BJ (cell line): ENCODE measurements at regions not wholly inside any gene's neighbourhood (a gene's known extent, or its start where the extent isn't known, plus 50 kb on each side); places are given as distances from the start of the nearest gene placed in this dataset.

ENCODE experiments used
- CTCF ChIA-PET: fragments of 350-600 bp; formaldehyde crosslinking; extraction: SDS; loops from one replicate; lab custom pipeline; 2021; ENCODE audit warnings: antibody characterized with exemption, inconsistent platforms; lab: Yijun Ruan, JAX
- POLR2A ChIA-PET: fragments of 300-600 bp; sonication (Branson Sonifier 250); formaldehyde crosslinking; extraction: SDS; loops from one replicate; lab custom pipeline; 2021; ENCODE audit warnings: antibody characterized with exemption; lab: Charles Lee
- DNase-seq: peaks from one replicate; pipeline ENCODE4 v3.0.0-alpha.2; 2011; ENCODE audit warnings: low read depth
- H3K27me3 ChIP-seq: 2 replicates; pipeline ENCODE4 v1.6.0; 2011; ENCODE audit warnings: low read length; ENCODE audit not compliant: control insufficient read depth, insufficient read depth
- H3K36me3 ChIP-seq: 2 replicates; pipeline ENCODE4 v1.5.1; 2011; ENCODE audit warnings: low read length; ENCODE audit not compliant: control insufficient read depth, insufficient read depth
- H3K4me3 ChIP-seq: 2 replicates; pipeline ENCODE4 v1.5.1; 2011; ENCODE audit warnings: low read depth, mild to moderate bottlenecking, control low read depth, low read length
- CTCF ChIP-seq: IDR thresholded peaks from 2 replicates; pipeline ENCODE4 v1.5.1; 2011; ENCODE audit warnings: low read depth, mild to moderate bottlenecking, control low read depth, inconsistent platforms, low read length, moderate library complexity; ENCODE audit not compliant: insufficient read depth

GRCh38 chr3:197375001-197375441 is 76.6 kb upstream of the DLG1 start:
- CTCF ChIA-PET, result interaction anchor here (0.7 kb wide), 1 partner anchor 118 kb away, joined by 4 read pairs; no protein-coding TSS in a partner anchor

GRCh38 chr3:197373096-197373495 is 74.7 kb upstream of the DLG1 start:
- CTCF ChIA-PET, result interaction anchor here (0.7 kb wide), 1 partner anchor 226 kb away, joined by 3 read pairs; no protein-coding TSS in a partner anchor
- no peak overlapping the region for H3K4me3 ChIP-seq
- TF ChIP-seq CTCF, result no peak
- POLR2A ChIA-PET, result no interaction called here
- H3K36me3 ChIP-seq, result no peaks in the 10 kb centered on the region
- DNase-seq, result no peak
- no peaks in the 10 kb centered on the region for H3K27me3 ChIP-seq

More at GRCh38 chr3:197375001-197375441, 76.6 kb upstream of the DLG1 start:
- no peak for DNase-seq
- H3K4me3 ChIP-seq, result no peak overlapping the region
- TF ChIP-seq CTCF, result no peak
- POLR2A ChIA-PET, result no interaction called here
- H3K27me3 ChIP-seq, result no peaks in the 10 kb centered on the region
- no peaks in the 10 kb centered on the region for H3K36me3 ChIP-seq

GRCh38 chr3:197372047-197372661 is 73.7 kb upstream of the DLG1 start:
- H3K27me3 ChIP-seq, result no peaks in the 10 kb centered on the region
- peak; percentile 88 for DNase-seq
- ChIA-PET CTCF (interaction anchor here (0.9 to 1.9 kb wide), 3 partner anchors 74 to 148 kb away, joined by 3 to 4 read pairs (median 4); no protein-coding TSS in a partner anchor), POLR2A (interaction anchor here (0.6 to 0.7 kb wide), 2 partner anchors 18 to 86 kb away, joined by 3 to 9 read pairs; no protein-coding TSS in a partner anchor)
- no peak overlapping the region for H3K4me3 ChIP-seq
- TF ChIP-seq CTCF, result no peak
- no peaks in the 10 kb centered on the region for H3K36me3 ChIP-seq

- Histone ChIP-seq H3K27me3 (no peaks in the 10 kb centered on the region), H3K36me3 (no peaks in the 10 kb centered on the region), H3K4me3 (no peak overlapping the region)
- DNase-seq, result no peak
- no peak for TF ChIP-seq CTCF
- CTCF ChIA-PET, result interaction anchor here (0.6 to 1.9 kb wide), 4 partner anchors 74 to 166 kb away, joined by 3 to 4 read pairs (median 4); no protein-coding TSS in a partner anchor
- POLR2A ChIA-PET, result interaction anchor here (0.6 to 0.7 kb wide), 2 partner anchors 17 to 86 kb away, joined by 3 to 9 read pairs; no protein-coding TSS in a partner anchor
These were observed 73.2 kb upstream of the DLG1 start for GRCh38 chr3:197371591-197372046.

- no peak overlapping the region for H3K4me3 ChIP-seq
- TF ChIP-seq CTCF, result no peak
- ChIA-PET CTCF (no interaction called here), POLR2A (no interaction called here)
- no peaks in the 10 kb centered on the region for H3K27me3 ChIP-seq
- DNase-seq, result no peak
- no peaks in the 10 kb centered on the region for H3K36me3 ChIP-seq
These were observed 71.1 kb upstream of the DLG1 start for GRCh38 chr3:197369545-197369944.
